ENCODE measurements at regions not wholly inside any gene's neighbourhood (a gene's known extent, or its start where the extent isn't known, plus 50 kb on each side); places are given as distances from the start of the nearest gene placed in this dataset.

DNA sequence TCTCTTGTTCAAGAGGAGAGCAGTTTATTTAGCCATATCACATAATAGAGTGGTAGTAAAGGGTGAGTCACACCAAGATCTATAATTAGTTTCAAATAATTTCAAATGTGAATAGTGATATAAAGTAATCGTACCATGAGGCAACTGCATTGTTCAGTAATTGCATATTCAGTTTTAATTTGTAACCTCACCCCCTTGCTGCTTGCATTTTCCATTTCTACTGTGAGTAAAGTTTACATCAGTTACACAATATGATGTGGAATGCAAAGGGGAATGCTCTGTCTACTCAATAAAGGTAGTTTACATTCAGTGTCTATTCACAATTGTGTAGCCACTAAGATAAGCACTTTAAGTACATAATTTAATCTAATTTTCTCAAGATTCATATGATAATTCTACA lies 1695.7 kb upstream of the SPRY2 start:
- TF ChIP-seq HOXB13 (CRISPR knock-in tag; IDR thresholded peaks at IDR 0.05; ENCODE audit: low read depth) (no peak), NR3C1 (IDR thresholded peaks at IDR 0.05) (no peak), MAFK (IDR thresholded peaks at IDR 0.05; ENCODE audit: partially characterized antibody) (no peak), NFE2L2 (conservative IDR thresholded peaks at IDR 0.05; ENCODE audit: low read length) (no peak), CHD4 (IDR thresholded peaks at IDR 0.05; ENCODE audit: borderline replicate concordance) (no peak), SMC3 (IDR thresholded peaks at IDR 0.05) (no peak), PHF8 (IDR thresholded peaks at IDR 0.05; ENCODE audit: borderline replicate concordance, low read depth) (no peak), EP300 (IDR thresholded peaks at IDR 0.05) (no peak)
- TF ChIP-seq, protein P1, sequence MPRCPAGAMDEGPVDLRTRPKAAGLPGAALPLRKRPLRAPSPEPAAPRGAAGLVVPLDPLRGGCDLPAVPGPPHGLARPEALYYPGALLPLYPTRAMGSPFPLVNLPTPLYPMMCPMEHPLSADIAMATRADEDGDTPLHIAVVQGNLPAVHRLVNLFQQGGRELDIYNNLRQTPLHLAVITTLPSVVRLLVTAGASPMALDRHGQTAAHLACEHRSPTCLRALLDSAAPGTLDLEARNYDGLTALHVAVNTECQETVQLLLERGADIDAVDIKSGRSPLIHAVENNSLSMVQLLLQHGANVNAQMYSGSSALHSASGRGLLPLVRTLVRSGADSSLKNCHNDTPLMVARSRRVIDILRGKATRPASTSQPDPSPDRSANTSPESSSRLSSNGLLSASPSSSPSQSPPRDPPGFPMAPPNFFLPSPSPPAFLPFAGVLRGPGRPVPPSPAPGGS (IDR thresholded peaks at IDR 0.05) = no peak
- TF ChIP-seq, protein P2, sequence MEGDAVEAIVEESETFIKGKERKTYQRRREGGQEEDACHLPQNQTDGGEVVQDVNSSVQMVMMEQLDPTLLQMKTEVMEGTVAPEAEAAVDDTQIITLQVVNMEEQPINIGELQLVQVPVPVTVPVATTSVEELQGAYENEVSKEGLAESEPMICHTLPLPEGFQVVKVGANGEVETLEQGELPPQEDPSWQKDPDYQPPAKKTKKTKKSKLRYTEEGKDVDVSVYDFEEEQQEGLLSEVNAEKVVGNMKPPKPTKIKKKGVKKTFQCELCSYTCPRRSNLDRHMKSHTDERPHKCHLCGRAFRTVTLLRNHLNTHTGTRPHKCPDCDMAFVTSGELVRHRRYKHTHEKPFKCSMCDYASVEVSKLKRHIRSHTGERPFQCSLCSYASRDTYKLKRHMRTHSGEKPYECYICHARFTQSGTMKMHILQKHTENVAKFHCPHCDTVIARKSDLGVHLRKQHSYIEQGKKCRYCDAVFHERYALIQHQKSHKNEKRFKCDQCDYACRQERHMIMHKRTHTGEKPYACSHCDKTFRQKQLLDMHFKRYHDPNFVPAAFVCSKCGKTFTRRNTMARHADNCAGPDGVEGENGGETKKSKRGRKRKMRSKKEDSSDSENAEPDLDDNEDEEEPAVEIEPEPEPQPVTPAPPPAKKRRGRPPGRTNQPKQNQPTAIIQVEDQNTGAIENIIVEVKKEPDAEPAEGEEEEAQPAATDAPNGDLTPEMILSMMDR (IDR thresholded peaks at IDR 0.05) = no peak
- H3K4me2 ChIP-seq = no peak overlapping the region
- no peak for ATAC-seq
- ChIA-PET CTCF (no interaction called here), POLR2A (no interaction called here)
- H3K4me1 ChIP-seq = no peaks in the 10 kb centered on the region
- H3K27ac ChIP-seq = no peak overlapping the region
- no peak overlapping the region for H3K4me3 ChIP-seq
- no peak for DNase-seq (ENCODE audit: low read depth in 1 of 2, low spot score in 1 of 2)
- no peaks in the 10 kb centered on the region for H3K9me3 ChIP-seq
- 14% methylated on average over 1 of the region's 1 CpG for WGBS (ENCODE audit: missing lambda C conversion rate)
- no peak for FAIRE-seq

DNA sequence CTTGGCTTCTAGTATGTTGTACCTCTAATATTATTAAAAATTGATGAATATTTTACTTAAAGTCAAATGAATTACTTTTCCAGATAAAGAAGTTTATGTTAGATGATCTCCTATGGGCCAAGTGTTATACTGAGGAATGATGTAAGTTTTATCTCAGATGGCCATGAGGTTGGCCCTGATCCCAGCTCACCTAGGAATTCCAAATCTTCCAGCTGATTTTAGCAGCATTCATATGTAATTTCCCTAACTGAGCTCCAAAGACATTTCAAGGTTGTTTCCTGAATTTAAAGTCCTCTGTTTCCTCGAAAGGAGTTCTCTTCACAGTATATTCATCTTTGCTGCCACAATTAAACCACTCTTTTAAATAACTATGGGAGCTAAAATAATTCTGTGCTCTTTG lies 1670.4 kb upstream of the SPRY2 start:
- Histone ChIP-seq H3K4me3 (no peak overlapping the region), H3K27ac (no peak overlapping the region), H3K4me1 (no peaks in the 10 kb centered on the region), H3K9me3 (no peaks in the 10 kb centered on the region), H3K4me2 (no peak overlapping the region)
- no peak for FAIRE-seq
- no peak for TF ChIP-seq ZFP36 (IDR thresholded peaks at IDR 0.05; ENCODE audit: borderline replicate concordance, partially characterized antibody)
- TF ChIP-seq RNF2 (IDR thresholded peaks at IDR 0.05; ENCODE audit: borderline replicate concordance, low read depth) = no peak
- no peak for TF ChIP-seq HOXB5 (CRISPR knock-in tag; IDR thresholded peaks at IDR 0.05)
- TF ChIP-seq HEYL (CRISPR knock-in tag; IDR thresholded peaks at IDR 0.05) = no peak
- TF ChIP-seq MAFK (IDR thresholded peaks at IDR 0.05; ENCODE audit: partially characterized antibody) = no peak
- TF ChIP-seq HOXB13 (CRISPR knock-in tag; IDR thresholded peaks at IDR 0.05; ENCODE audit: low read depth) = no peak
- no peak for TF ChIP-seq CHD2 (IDR thresholded peaks at IDR 0.05; ENCODE audit: low read length, partially characterized antibody)
- ATAC-seq = no peak
- ChIA-PET POLR2A (no interaction called here), CTCF (no interaction called here)
- WGBS (ENCODE audit: missing lambda C conversion rate) = 3% methylated on average over 1 of the region's 1 CpG
- no peak for DNase-seq (ENCODE audit: low read depth in 1 of 2, low spot score in 1 of 2)

GRCh38 chr13:82010780-82011179 lies 1669.9 kb upstream of the SPRY2 start:
- Histone ChIP-seq H3K9me3 (no peaks in the 10 kb centered on the region), H3K4me1 (no peaks in the 10 kb centered on the region), H3K27ac (no peak overlapping the region), H3K4me3 (no peak overlapping the region), H3K4me2 (no peak overlapping the region)
- WGBS (ENCODE audit: missing lambda C conversion rate) = 11% methylated on average over 2 of the region's 2 CpGs
- ChIA-PET CTCF (no interaction called here), POLR2A (no interaction called here)
- DNase-seq (ENCODE audit: low read depth in 1 of 2, low spot score in 1 of 2) (no peak), FAIRE-seq (no peak), ATAC-seq (no peak)
- TF ChIP-seq, protein P1 (IDR thresholded peaks at IDR 0.05) = no peak
- TF ChIP-seq MYC (IDR thresholded peaks at IDR 0.05; ENCODE audit: borderline replicate concordance, low read length) (no peak), MAZ (IDR thresholded peaks at IDR 0.05; ENCODE audit: borderline replicate concordance, low read depth, low read length) (no peak), KDM5A (IDR thresholded peaks at IDR 0.05) (no peak), TFCP2L1 (CRISPR knock-in tag; IDR thresholded peaks at IDR 0.05) (no peak), MAFK (IDR thresholded peaks at IDR 0.05; ENCODE audit: partially characterized antibody) (no peak), FOXS1 (CRISPR knock-in tag; IDR thresholded peaks at IDR 0.05) (no peak), HOXB13 (CRISPR knock-in tag; IDR thresholded peaks at IDR 0.05; ENCODE audit: low read depth) (no peak), KDM1A (IDR thresholded peaks at IDR 0.05; ENCODE audit: low read depth) (no peak), POLR2A (IDR thresholded peaks at IDR 0.05; ENCODE audit: low read length) (no peak), HOXB5 (CRISPR knock-in tag; IDR thresholded peaks at IDR 0.05) (no peak), SREBF2 (IDR thresholded peaks at IDR 0.05) (no peak)
- TF ChIP-seq, protein P3, sequence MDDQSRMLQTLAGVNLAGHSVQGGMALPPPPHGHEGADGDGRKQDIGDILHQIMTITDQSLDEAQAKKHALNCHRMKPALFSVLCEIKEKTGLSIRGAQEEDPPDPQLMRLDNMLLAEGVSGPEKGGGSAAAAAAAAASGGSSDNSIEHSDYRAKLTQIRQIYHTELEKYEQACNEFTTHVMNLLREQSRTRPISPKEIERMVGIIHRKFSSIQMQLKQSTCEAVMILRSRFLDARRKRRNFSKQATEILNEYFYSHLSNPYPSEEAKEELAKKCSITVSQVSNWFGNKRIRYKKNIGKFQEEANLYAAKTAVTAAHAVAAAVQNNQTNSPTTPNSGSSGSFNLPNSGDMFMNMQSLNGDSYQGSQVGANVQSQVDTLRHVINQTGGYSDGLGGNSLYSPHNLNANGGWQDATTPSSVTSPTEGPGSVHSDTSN (IDR thresholded peaks at IDR 0.05) = no peak

Data from A549 (cell line).